ENCODE measurements at regions not wholly inside any gene's neighbourhood (a gene's known extent, or its start where the extent isn't known, plus 50 kb on each side); places are given as distances from the start of the nearest gene placed in this dataset.

GRCh38 chr9:86716326-86716922, 230.9 kb downstream of the GAS1 start:
- Histone ChIP-seq H3K4me3 (no peak overlapping the region), H3K4me1 (replicated peaks) (peaks cover 5% of the 10 kb centered on the region), H3K9me3 (replicated peaks) (no peaks in the 10 kb centered on the region), H3K36me3 (no peaks in the 10 kb centered on the region), H3K27ac (no peak overlapping the region), H3K27me3 (replicated peaks) (no peaks in the 10 kb centered on the region)
- DNase-seq (ENCODE audit: low read depth in 1 of 2, low spot score in 2 of 2), result no peak

GRCh38 chr9:86714999-86715398, 232.3 kb downstream of the GAS1 start:
- H3K36me3 ChIP-seq, result no peaks in the 10 kb centered on the region
- no peak overlapping the region for H3K27ac ChIP-seq
- DNase-seq (ENCODE audit: low read depth in 1 of 2, low spot score in 2 of 2), result no peak
- no peaks in the 10 kb centered on the region for H3K27me3 ChIP-seq (replicated peaks)
- H3K4me1 ChIP-seq (replicated peaks), result no peaks in the 10 kb centered on the region; the same call in 1 of the 2 replicates
- H3K4me3 ChIP-seq, result no peak overlapping the region
- no peaks in the 10 kb centered on the region for H3K9me3 ChIP-seq (replicated peaks)

- Histone ChIP-seq H3K9me3 (replicated peaks) (no peaks in the 10 kb centered on the region), H3K36me3 (no peaks in the 10 kb centered on the region), H3K4me1 (replicated peaks) (no peaks in the 10 kb centered on the region; the same call in 1 of the 2 replicates), H3K27me3 (replicated peaks) (no peaks in the 10 kb centered on the region), H3K27ac (no peak overlapping the region), H3K4me3 (no peak overlapping the region)
- no peak for DNase-seq (ENCODE audit: low read depth in 1 of 2, low spot score in 2 of 2)
These were observed 233.3 kb downstream of the GAS1 start for GRCh38 chr9:86713970-86714369.

DNA sequence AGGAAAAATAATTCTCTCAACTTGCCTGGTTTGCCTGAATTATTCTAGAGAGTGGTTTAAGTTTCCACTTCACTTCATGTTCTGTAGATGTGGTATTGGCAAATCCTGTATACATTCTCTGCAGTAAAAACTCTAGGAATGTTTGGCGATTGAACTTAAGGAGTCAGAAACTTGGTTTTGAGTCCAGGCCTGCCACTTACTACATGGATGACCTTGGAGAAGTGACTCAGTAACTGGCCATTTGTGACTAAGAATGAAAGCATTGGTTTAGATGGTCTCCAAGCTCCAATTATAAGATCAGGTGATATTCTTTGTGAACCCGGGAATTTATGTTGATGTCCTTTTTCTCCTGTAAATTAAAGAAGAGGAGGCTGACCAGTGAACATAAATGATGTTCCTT, 233.8 kb downstream of the GAS1 start:
- DNase-seq (ENCODE audit: low read depth in 1 of 2, low spot score in 2 of 2), result no peak
- H3K4me1 ChIP-seq (replicated peaks), result no peaks in the 10 kb centered on the region; the same call in 1 of the 2 replicates
- no peak overlapping the region for H3K27ac ChIP-seq
- no peaks in the 10 kb centered on the region for H3K36me3 ChIP-seq
- H3K9me3 ChIP-seq (replicated peaks), result no peaks in the 10 kb centered on the region
- H3K27me3 ChIP-seq (replicated peaks), result no peaks in the 10 kb centered on the region
- no peak overlapping the region for H3K4me3 ChIP-seq

DNA sequence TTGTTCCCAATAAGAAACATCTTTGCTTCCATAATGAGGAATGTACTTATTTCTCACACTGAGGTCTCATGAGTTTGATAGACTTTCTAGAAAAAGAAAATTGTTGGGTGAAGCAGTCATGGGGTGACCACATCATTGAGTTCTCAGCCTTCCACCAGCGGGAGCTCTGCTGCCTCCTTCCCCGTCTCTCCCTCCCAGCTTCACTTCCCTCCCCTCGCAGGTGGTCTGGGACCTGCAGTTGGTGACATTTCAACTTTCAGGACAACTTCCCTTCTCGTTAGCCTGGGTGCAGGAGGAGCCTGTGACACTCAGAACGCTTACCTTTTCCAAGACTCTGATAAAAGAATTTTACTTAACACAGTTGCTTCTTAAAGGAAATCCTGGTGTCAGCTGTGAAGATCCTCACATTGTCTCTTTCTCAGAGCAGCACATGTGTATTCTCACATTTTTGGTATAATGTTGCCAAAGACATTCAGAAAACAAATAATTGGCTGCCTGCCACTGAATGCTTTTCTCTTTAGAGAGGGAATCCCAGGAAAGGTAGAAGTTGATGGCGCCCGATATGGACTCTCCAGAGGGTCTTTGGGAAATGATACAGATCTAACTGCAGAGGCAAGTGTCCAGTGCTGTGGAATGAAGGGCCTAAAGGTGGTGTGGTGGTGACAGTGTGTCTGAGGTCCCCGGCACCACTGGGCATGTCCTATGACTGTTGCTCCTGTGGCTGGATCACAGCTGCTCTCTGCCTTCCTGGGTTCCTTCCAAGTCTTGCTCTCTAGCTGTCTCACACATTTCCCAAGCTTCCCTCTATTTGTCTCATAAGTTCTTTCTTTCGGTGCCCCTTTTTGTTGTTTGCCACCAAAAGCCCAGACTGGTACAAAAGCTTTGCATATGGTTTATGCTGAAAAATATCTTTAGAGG, 238.1 kb downstream of the GAS1 start:
- H3K36me3 ChIP-seq, result no peaks in the 10 kb centered on the region
- no peak overlapping the region for H3K27ac ChIP-seq
- no peak overlapping the region for H3K4me3 ChIP-seq
- H3K27me3 ChIP-seq (replicated peaks), result no peaks in the 10 kb centered on the region
- no peaks in the 10 kb centered on the region; the same call in 1 of the 2 replicates for H3K4me1 ChIP-seq (replicated peaks)
- no peaks in the 10 kb centered on the region for H3K9me3 ChIP-seq (replicated peaks)
- DNase-seq (ENCODE audit: low read depth in 1 of 2, low spot score in 2 of 2), result no peak

DNA sequence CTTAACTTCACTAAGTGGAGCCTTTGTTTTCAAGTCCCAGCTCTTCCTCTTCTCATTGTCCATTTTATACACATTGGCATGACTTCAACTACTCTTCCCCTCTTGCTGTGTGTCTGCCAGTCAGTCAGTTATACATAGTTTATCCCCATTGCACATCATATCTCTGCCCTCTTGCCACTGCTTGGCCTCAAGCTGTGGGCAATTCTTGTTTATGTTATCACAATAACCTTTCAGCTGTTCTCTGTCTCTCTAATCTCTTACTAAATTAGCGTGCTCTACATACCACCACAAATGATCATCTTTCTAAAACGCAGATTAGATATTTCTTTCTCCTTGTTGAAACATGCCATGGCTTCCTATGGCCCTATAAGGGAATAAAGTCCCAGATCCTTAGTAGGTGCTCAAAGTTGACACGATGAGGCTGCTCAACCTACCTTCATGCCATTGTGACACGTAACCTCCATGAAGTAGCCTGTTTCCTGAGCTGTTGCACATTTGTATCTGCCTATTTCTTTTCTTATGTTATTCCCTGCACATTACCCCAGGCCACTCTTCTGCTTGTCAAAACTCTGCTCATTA, 239.3 kb downstream of the GAS1 start:
- DNase-seq (ENCODE audit: low read depth in 1 of 2, low spot score in 2 of 2), result no peak
- H3K36me3 ChIP-seq, result no peaks in the 10 kb centered on the region
- no peaks in the 10 kb centered on the region for H3K27me3 ChIP-seq (replicated peaks)
- no peak overlapping the region for H3K4me3 ChIP-seq
- no peaks in the 10 kb centered on the region for H3K4me1 ChIP-seq (replicated peaks)
- no peak overlapping the region for H3K27ac ChIP-seq
- H3K9me3 ChIP-seq (replicated peaks), result no peaks in the 10 kb centered on the region

- Histone ChIP-seq H3K36me3 (no peaks in the 10 kb centered on the region), H3K4me1 (replicated peaks) (no peaks in the 10 kb centered on the region), H3K27ac (no peak overlapping the region), H3K4me3 (no peak overlapping the region), H3K27me3 (replicated peaks) (no peaks in the 10 kb centered on the region), H3K9me3 (replicated peaks) (no peaks in the 10 kb centered on the region)
- no peak for DNase-seq (ENCODE audit: low read depth in 1 of 2, low spot score in 2 of 2)
These were observed 240.9 kb downstream of the GAS1 start for GRCh38 chr9:86706391-86706790.

- H3K9me3 ChIP-seq (replicated peaks), result no peaks in the 10 kb centered on the region
- no peak overlapping the region for H3K27ac ChIP-seq
- no peaks in the 10 kb centered on the region for H3K36me3 ChIP-seq
- no peaks in the 10 kb centered on the region for H3K27me3 ChIP-seq (replicated peaks)
- no peaks in the 10 kb centered on the region for H3K4me1 ChIP-seq (replicated peaks)
- DNase-seq (ENCODE audit: low read depth in 1 of 2, low spot score in 2 of 2), result no peak
- no peak overlapping the region for H3K4me3 ChIP-seq
These were observed 241.8 kb downstream of the GAS1 start for GRCh38 chr9:86705490-86705889.

DNA sequence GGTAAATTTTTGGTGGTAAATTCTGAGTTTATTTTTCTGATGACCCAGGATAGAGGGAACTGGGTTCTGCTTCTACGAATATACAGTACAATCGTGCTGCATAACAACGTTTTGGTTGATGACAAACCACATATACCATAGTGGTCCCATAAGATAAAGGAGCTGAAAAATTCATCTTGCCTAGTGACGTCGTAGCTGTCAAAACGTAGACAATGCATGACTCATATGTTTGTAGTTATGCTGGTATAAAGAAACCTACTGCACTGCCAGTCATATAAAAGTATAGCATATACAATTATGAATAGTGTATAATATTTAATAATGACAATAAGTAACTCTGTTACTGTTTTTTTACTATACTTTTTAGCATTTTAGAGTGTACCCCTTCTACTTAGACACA, 244.0 kb downstream of the GAS1 start:
- no peak overlapping the region for H3K4me3 ChIP-seq
- H3K27ac ChIP-seq, result no peak overlapping the region
- no peaks in the 10 kb centered on the region for H3K4me1 ChIP-seq (replicated peaks)
- H3K36me3 ChIP-seq, result no peaks in the 10 kb centered on the region
- DNase-seq (ENCODE audit: low read depth in 1 of 2, low spot score in 2 of 2), result no peak
- no peaks in the 10 kb centered on the region for H3K9me3 ChIP-seq (replicated peaks)
- no peaks in the 10 kb centered on the region for H3K27me3 ChIP-seq (replicated peaks)

DNA sequence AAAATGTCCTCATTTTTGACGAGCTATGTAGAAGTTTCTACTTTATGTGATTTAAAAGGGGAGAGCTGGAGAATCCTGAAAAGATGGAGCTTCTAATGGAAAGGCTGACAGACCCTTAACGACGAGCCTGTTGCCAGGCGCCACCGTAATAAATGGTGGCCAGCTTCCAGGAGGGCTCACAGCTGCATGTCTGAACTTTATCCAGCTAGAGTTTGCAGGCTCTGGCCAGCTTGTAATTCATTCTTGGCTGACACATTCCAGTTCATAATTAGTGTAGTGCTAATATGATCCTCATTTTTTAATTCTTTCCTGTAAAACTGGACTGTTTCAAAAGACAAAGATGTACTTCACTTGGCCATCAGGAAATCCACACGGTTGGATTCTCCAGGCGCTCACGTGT, 246.7 kb downstream of the GAS1 start:
- no peaks in the 10 kb centered on the region for H3K36me3 ChIP-seq
- H3K4me3 ChIP-seq, result no peak overlapping the region
- DNase-seq (ENCODE audit: low read depth in 1 of 2, low spot score in 2 of 2), result no peak
- H3K27ac ChIP-seq, result no peak overlapping the region
- no peaks in the 10 kb centered on the region for H3K9me3 ChIP-seq (replicated peaks)
- no peaks in the 10 kb centered on the region for H3K27me3 ChIP-seq (replicated peaks)
- H3K4me1 ChIP-seq (replicated peaks), result no peaks in the 10 kb centered on the region

DNA sequence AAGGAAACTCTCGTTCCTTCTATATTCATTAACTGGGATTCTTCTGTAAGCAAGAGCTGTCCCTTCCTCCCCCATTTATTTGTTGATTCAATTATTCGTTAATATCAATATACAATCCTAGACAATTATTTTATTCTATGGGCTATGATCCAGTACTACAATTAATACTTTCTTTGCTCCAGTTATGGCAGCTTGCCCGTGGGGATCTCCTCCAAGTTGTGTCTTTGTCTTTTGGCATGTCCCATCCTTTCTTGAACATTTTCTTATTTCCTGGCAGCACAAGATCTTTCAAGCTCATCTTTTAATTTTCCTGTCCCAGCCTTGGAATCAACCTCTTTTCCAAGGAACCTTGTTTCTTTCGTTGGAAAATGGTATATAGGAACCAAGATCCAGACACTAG, 249.3 kb downstream of the GAS1 start:
- Histone ChIP-seq H3K27me3 (replicated peaks) (no peaks in the 10 kb centered on the region), H3K36me3 (no peaks in the 10 kb centered on the region), H3K4me3 (no peak overlapping the region), H3K27ac (no peak overlapping the region), H3K9me3 (replicated peaks) (no peaks in the 10 kb centered on the region), H3K4me1 (replicated peaks) (no peaks in the 10 kb centered on the region)
- DNase-seq (ENCODE audit: low read depth in 1 of 2, low spot score in 2 of 2), result no peak

DNA sequence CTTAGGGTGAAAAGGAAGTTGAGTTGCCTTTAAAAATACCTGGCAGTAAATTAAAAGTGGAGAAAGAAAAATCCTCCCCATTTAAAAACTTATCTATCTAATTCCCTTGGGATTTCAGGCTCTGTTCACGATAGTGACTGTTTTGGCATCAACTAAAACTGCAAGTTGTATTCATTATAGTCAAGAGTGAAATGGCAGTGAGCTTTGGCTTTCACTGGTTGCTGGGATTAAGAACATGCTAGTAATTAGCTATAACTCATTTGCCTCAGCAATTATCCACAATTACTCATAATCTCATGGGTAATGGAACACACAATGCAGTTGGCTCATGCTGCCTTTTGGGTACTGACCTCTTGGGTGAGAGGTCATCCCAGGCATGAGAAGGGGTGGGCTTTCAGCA, 250.1 kb downstream of the GAS1 start:
- no peak overlapping the region for H3K27ac ChIP-seq
- DNase-seq (ENCODE audit: low read depth in 1 of 2, low spot score in 2 of 2), result no peak
- H3K27me3 ChIP-seq (replicated peaks), result no peaks in the 10 kb centered on the region
- no peaks in the 10 kb centered on the region for H3K9me3 ChIP-seq (replicated peaks)
- no peaks in the 10 kb centered on the region for H3K36me3 ChIP-seq
- H3K4me1 ChIP-seq (replicated peaks), result no peaks in the 10 kb centered on the region
- H3K4me3 ChIP-seq, result no peak overlapping the region

DNA sequence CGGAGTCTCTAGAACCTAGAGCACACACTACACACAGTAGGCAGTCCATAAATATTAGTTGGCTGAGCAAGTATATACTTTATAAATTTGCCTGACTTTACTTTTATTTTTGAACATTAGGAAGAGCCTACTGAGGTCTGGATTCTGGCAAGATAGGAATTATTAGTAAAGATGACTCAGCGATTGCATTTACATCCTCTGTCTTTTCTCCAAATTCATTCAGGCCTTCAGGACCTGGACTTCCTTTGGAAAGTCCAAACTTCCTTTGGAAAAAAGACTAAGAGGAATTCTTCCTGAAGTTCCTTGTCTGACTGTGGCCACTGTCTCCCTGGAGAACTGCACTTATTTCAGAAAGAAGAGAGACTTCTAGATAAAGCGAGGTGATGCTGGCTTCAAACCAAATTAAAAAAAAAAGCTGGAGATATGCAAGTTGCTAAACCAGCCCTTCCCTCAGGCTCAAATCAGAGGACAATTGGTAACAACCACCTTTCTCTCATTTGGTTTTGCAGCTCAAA, 251.3 kb downstream of the GAS1 start:
- no peak overlapping the region for H3K4me3 ChIP-seq
- no peaks in the 10 kb centered on the region for H3K9me3 ChIP-seq (replicated peaks)
- no peaks in the 10 kb centered on the region for H3K4me1 ChIP-seq (replicated peaks)
- DNase-seq (ENCODE audit: low read depth in 1 of 2, low spot score in 2 of 2), result no peak
- H3K27ac ChIP-seq, result no peak overlapping the region
- no peaks in the 10 kb centered on the region for H3K36me3 ChIP-seq
- no peaks in the 10 kb centered on the region for H3K27me3 ChIP-seq (replicated peaks)

DNA sequence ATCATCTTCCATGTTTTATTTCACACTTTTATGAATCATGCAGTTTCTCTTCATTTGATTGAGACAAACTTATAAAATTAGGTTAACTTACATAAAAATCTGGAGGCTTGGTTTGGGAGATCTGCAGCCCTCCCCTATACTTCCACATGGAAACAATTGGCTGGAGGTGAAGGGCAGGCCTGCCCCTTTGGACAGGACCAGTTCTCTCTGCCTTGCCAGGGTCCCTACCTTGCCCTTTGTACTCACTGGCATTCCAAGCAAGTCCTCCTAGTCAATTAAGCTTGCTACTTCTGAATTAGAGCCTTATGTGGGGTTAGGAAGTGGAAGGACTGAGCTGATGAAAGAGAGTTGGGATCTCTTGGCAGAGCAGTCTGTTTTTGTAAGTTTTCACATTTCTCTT, 257.3 kb downstream of the GAS1 start:
- DNase-seq (ENCODE audit: low read depth in 1 of 2, low spot score in 2 of 2), result no peak
- Histone ChIP-seq H3K4me1 (replicated peaks) (peaks cover 5% of the 10 kb centered on the region; the same call in 1 of the 2 replicates), H3K27ac (no peak overlapping the region), H3K36me3 (no peaks in the 10 kb centered on the region), H3K9me3 (replicated peaks) (no peaks in the 10 kb centered on the region), H3K4me3 (no peak overlapping the region), H3K27me3 (replicated peaks) (no peaks in the 10 kb centered on the region)
